GM10248 (cell line): ENCODE measurements at regions not wholly inside any gene's neighbourhood (a gene's known extent, or its start where the extent isn't known, plus 50 kb on each side); places are given as distances from the start of the nearest gene placed in this dataset.

Experiments used
- CTCF ChIA-PET: fragments of 300-600 bp; sonication (Branson Sonifier 250); formaldehyde crosslinking; extraction: SDS; loops from one replicate; lab custom pipeline; 2021; ENCODE audit warnings: antibody characterized with exemption; lab: Yijun Ruan, JAX
- POLR2A ChIA-PET: fragments of 350-650 bp; sonication (Branson Sonifier 250); formaldehyde crosslinking; extraction: SDS; loops from one replicate; lab custom pipeline; 2020; ENCODE audit warnings: antibody characterized with exemption; lab: Yijun Ruan, JAX
- DNase-seq: peaks from one replicate; pipeline ENCODE4 v3.0.0; 2012; ENCODE audit errors: extremely low spot score
- TF ChIP-seq, protein P1 (sequence below): IDR thresholded peaks from 2 replicates; pipeline ENCODE4 v1.5.1; 2012; ENCODE audit warnings: mild to moderate bottlenecking, low read depth; ENCODE audit errors: extremely low read depth, missing control alignments, control extremely low read depth

DNA sequence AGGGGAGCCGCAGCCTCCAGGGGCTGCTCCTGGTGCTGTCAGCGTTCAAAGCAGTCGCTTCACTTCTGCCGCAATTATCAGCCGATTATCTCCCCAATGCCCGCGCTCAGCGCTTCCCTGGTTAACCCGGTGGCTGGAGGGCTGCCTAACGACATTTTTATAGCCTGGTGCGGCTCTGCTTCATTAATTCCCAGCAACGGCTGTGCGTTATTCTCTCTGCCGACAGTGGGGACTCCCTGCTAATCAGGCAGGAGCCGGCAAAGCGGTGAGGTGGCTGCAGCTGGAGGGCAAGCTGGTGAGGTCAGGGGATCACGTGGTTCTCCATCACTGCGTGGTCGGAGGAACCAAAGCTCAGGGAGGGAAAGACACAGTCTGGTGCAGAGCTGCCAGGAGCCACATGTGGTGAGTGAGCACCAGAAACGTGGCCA is 62.9 kb downstream of the GLRX5 start:
- TF ChIP-seq, protein P1, sequence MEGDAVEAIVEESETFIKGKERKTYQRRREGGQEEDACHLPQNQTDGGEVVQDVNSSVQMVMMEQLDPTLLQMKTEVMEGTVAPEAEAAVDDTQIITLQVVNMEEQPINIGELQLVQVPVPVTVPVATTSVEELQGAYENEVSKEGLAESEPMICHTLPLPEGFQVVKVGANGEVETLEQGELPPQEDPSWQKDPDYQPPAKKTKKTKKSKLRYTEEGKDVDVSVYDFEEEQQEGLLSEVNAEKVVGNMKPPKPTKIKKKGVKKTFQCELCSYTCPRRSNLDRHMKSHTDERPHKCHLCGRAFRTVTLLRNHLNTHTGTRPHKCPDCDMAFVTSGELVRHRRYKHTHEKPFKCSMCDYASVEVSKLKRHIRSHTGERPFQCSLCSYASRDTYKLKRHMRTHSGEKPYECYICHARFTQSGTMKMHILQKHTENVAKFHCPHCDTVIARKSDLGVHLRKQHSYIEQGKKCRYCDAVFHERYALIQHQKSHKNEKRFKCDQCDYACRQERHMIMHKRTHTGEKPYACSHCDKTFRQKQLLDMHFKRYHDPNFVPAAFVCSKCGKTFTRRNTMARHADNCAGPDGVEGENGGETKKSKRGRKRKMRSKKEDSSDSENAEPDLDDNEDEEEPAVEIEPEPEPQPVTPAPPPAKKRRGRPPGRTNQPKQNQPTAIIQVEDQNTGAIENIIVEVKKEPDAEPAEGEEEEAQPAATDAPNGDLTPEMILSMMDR = no peak
- CTCF ChIA-PET = no interaction called here

DNA sequence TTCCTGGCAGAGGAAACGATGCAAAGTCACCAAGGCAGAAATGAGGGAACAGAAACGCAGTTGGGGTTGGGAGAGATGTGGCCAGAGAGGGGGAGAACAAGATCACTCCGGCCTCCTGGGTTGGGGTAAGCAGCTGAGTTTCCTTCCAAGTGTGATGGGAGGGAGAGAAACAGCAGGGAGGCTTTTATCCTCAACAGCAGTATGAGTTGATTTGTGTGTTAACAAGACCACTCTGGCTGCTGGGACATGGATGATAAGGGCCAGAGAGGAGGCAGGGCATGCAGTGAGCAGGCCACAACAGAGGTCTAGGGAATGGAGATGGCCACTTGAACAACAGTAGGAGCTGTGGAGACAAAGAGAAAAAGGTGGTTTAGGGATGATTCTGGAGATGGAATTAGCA is 66.8 kb downstream of the GLRX5 start:
- ChIA-PET CTCF (interaction anchor here (1.2 to 1.7 kb wide), 5 partner anchors 11 to 42 kb away, joined by 3 to 4 read pairs (median 3); no protein-coding TSS in a partner anchor), POLR2A (no interaction called here)
- no peak for DNase-seq
- TF ChIP-seq, protein P1 = no peak

More for the DNA sequence above, 62.9 kb downstream of the GLRX5 start:
- POLR2A ChIA-PET = no interaction called here
- DNase-seq = peak; percentile 41

DNA sequence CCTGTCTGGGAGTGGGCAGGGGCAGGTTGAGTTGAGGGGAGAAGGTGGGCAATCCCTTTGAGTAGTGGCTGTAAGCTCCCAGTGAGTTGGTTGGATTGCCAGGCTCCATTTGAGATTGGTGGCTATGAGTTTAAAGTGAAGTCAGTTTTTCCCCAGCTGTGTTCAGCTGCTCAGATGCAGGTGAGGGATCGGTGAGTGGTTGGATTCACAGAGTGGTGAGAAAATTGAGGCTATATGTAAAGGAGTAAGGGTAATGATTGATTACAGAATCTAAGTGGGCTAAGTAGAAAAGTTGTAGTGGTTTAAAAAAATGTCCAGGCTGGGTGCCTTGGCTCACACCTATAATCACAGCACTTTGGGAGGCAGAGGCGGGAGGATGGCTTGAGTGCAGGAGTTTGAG is 68.6 kb downstream of the GLRX5 start:
- no peak for DNase-seq
- ChIA-PET CTCF (interaction anchor here (0.9 to 1.5 kb wide), 2 partner anchors 10 to 37 kb away, joined by 3 to 4 read pairs; no protein-coding TSS in a partner anchor), POLR2A (no interaction called here)
- TF ChIP-seq, protein P1 = no peak

DNA sequence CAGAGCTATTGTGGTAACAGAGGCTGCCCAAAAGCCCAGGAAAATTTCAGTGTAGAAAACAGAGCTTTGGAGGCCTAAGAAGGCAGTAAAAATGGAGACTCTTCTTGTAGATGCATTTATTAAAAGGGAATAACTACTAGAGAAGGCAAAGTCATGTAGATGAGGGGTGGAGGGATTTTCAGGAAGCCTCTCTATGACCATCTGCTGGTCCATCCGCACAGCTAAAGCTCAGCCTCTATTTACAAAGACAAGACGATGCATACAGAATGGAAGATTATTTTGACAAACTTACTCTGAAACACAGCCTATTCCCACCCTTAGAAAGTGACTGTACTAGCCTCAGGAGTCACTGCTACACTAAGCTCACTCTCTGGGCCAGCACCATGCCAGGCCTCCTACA is 71.4 kb downstream of the GLRX5 start:
- DNase-seq = no peak
- POLR2A ChIA-PET = no interaction called here
- TF ChIP-seq, protein P1 = no peak
- CTCF ChIA-PET = interaction anchor here (0.8 to 3.9 kb wide), 7 partner anchors 13 to 393 kb away, joined by 3 to 12 read pairs (median 5); no protein-coding TSS in a partner anchor

DNA sequence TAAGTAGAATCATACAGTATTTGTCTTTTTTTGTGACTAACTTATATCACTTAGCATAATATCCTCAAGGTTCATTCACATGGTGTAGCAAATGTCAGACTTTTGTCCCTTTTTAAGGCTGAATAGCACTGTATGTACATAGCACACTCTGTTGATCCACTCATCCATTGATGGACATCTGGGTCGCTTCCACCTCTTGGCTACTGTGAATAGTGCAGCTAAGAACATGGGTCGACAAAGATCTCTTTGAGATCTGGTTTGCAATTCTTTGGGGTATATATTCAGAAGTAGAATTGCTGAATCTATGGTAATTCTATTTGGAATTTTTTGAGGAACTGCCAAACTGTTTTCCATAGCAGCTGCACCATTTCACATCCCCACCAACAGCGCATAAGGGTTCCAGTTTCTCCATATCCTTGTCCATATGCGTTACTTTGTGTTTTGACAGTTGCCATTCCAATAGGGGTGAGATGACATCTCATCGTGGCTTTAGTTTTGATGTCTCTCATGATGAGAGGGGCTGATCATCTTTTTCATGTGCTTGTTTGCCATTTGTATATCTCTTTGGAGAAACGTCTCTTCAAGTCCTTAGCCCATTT is 73.9 kb downstream of the GLRX5 start:
- DNase-seq = no peak
- TF ChIP-seq, protein P1 = no peak
- ChIA-PET POLR2A (no interaction called here), CTCF (interaction anchor here (1.1 to 3.9 kb wide), 6 partner anchors 10 to 384 kb away, joined by 3 to 12 read pairs (median 4); no protein-coding TSS in a partner anchor)

DNA sequence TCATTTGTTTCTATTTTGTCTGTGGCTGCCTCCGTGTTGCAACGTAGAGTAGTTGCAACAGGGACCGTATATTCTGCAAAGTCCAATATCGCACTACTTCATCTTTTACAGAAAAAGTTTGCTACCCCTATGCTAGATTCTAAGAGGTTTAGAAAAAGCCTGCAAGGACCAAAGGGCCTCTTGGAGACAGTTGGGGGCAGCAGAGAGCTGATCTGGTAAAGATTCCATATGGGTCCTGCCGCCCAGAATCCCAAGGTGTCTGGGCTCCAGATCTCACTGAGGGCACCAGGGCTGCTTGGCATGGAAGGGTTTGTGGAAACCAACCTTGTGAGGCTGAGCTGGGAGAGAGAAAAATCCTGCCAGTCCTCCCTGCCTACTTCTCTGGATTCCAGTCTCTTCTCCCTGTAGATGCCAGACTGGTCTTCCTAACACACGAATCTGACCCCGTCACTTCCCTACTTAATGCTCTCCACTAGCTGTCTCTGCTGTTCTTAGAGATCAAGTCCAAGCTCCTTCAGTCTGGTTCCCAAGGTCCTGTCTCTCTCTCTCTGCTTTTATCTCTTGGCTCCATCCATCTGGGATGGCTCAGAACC is 74.6 kb downstream of the GLRX5 start:
- DNase-seq = peak; percentile 46
- ChIA-PET POLR2A (no interaction called here), CTCF (interaction anchor here (0.9 to 2.7 kb wide), 9 partner anchors 9 to 385 kb away, joined by 3 to 12 read pairs (median 4); no protein-coding TSS in a partner anchor)
- TF ChIP-seq, protein P1 = peak; percentile 71
